GM19193 (cell line): ENCODE measurements at regions not wholly inside any gene's neighbourhood (a gene's known extent, or its start where the extent isn't known, plus 50 kb on each side); places are given as distances from the start of the nearest gene placed in this dataset.

ENCODE experiments used
- POLR2A ChIP-seq: IDR thresholded peaks from 4 replicates; pipeline ENCODE4 v1.6.1; 2011; ENCODE audit not compliant: insufficient read depth, insufficient read length; ENCODE audit errors: extremely low read depth

GRCh38 chr3:177476921-177477435 is 279.7 kb upstream of the TBL1XR1 start:
- no peak for TF ChIP-seq POLR2A

DNA sequence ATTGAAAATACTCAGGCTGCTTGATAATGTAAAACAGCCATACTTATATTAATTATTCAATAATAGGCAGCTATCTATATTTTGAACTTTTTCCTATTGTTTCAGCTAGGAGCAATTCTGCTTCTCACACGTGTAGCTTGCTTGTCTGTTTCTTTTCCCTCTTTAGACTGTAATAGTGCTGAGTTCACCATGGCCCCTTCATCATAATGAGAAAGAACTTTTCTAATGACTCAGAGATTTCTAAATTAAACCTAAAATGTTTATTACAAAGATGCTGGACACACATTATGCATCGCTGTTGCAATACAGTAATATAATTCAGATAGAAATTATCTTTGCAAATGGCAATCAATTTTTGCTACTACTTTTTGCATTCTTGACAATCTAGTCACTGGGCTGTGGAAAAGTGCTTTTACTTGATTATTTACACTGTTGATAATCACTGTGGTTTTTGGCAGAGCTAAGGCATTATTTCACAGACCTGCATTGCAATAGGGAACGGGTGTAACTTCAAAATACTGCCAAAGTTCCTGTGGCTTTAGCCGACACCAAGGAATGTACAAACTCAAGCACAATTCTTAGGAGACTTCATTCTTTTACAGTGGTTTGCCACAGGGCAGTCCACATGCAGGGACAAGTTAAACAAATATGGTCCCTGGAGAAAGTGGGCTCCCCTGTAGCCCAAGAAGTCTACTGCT is 281.0 kb upstream of the TBL1XR1 start:
- TF ChIP-seq POLR2A, result no peak

GRCh38 chr3:177479630-177480029 is 282.3 kb upstream of the TBL1XR1 start:
- no peak for TF ChIP-seq POLR2A

DNA sequence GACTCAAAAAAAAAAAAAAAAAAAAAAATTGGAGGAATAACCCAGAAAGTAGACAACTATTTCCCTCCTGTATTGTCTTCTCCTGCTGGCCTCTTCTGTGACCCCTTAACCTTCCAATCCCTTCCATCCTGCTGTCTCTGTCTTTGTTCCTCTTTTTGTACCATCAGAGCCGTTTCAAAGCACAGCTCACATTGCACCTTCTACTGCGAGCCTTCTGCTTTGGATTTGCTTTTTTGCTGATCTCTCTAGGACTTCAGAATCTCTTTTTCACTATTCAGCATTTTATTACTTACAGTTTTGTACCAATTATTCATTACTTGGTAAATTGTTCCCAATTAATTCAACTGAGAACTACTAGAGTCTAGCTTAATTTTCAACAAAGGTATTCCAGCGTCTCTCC is 284.0 kb upstream of the TBL1XR1 start:
- no peak for TF ChIP-seq POLR2A

DNA sequence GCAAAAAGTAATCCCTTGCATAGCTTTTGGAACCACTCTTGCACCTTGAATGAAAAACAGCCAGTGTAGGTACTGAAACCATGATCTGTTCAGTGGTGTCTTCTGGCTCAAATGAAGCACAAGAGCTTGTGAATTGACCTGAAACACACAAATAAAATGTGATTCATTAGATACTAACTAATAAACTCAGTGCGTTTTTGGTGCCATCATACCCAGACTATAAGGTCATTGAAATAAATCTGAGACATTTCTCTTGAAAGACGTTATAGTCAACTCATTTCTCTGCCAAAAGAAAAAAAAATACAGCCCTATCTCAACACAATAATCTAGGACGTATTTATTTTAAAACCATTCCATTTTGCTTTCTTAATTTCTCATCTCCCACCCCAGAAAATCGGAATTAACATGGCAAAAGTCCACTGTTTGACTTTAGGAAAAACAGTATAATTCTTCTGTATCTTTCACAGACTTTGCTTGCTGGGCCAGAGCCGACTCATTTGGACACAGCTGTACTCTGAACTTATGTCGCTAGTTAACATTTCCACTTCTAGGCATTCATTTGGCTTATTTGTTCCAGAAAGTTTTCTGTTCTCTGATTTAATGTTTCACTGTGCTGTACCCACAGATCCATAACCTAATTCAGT is 284.9 kb upstream of the TBL1XR1 start:
- no peak for TF ChIP-seq POLR2A

- no peak for TF ChIP-seq POLR2A
Observed at GRCh38 chr3:177483182-177483967, 286.1 kb upstream of the TBL1XR1 start.

DNA sequence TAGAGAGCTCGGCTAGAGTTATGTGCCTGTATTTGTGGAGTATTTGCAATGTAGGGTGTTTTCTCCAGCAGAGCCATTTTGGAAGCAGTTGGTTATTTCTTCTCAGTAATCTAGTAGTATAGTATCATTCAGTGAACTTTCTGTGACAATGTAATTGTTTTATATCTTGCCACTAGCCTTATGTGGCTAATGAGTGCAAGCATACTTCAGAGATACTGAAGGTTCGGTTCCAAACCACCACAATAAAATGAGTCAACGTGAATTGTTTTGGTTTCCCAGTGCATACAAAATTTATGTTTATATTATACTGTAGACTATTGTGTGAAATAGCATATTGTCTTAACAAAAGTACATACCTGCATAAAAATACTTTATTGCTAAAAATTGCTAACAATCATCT is 286.9 kb upstream of the TBL1XR1 start:
- no peak for TF ChIP-seq POLR2A

GRCh38 chr3:177484926-177485325 is 287.6 kb upstream of the TBL1XR1 start:
- TF ChIP-seq POLR2A, result no peak

DNA sequence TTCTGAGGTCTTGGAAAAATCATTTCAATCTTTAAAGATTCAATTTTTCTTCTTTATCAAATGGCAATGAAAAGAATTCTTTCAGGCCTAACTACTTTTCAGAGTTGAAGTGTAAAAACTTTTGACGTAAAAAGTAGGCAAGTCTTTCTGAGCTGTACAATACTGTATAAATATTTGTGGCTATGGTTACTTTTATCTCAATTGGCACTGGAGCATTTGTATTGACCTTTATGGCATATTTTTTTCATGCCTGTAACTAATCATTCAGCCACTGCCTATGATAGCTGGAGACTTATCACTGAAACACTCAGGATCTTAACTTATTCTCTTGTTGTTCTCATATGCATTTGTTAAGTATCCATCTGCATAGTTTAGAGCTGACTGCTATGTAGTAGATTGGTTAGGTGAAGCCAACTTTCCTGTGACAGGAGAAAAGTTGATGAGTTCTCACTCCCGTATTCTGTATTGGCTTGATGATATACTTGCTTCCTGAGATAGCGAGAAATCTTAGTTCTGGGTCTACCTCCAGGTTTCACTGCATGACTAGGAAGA is 290.4 kb upstream of the TBL1XR1 start:
- no peak for TF ChIP-seq POLR2A

DNA sequence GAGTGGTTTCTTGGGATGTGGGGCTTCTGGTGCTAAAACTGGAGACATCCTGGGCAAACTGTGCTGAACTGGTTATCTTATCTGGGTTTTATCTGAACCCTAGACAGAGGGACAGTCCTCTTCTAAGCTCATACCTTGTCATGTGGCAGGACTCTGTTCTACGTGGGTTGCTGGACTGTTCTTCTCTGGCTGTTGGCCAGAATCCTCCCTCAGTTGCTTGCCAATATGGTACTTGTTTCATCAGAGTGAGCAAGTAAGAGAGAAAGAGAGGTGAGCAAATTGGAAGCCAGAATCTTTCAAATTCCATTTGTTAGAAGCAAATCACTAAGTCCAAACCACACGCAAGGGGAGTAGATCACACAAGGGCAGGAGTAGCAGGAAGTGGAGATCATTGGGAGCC is 291.5 kb upstream of the TBL1XR1 start:
- no peak for TF ChIP-seq POLR2A

GRCh38 chr3:177490626-177491025 is 293.3 kb upstream of the TBL1XR1 start:
- no peak for TF ChIP-seq POLR2A

GRCh38 chr3:177491296-177492032 is 294.2 kb upstream of the TBL1XR1 start:
- TF ChIP-seq POLR2A, result no peak

GRCh38 chr3:177493091-177493490 is 295.8 kb upstream of the TBL1XR1 start:
- TF ChIP-seq POLR2A, result no peak

DNA sequence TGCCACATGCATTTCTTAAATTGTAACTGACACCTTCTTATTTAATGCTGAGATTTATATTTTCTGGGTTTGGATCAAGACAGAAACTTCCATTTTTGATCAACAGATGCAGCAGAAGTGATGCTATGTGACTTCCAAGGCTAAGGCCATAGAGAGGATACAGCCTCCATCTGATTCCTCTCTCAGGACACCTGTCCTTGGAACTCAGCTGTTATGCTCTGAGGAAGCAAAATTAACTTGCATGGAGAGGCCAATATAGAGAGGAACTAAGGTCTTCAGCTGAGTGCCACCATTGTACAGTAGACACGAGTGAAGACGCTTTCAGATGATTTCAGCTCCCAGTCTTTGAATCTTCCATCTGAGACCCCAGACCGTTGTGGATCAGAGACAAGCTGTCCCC is 296.9 kb upstream of the TBL1XR1 start:
- no peak for TF ChIP-seq POLR2A

GRCh38 chr3:177495566-177495965 is 298.3 kb upstream of the TBL1XR1 start:
- TF ChIP-seq POLR2A, result no peak

GRCh38 chr3:177498037-177498857 is 301.0 kb upstream of the TBL1XR1 start:
- TF ChIP-seq POLR2A, result no peak
